Activated naive CD4-positive, alpha-beta T cell treated with anti-CD3 and anti-CD28 coated beads for 36 hours (primary cell): ENCODE measurements at regions not wholly inside any gene's neighbourhood (a gene's known extent, or its start where the extent isn't known, plus 50 kb on each side); places are given as distances from the start of the nearest gene placed in this dataset.
"Not testable (repeated sequence)": the region's sequence is repeated elsewhere in the genome, so short reads cannot be mapped to it uniquely, and the experiment has no call there.

ENCODE experiments used
- CTCF ChIA-PET: fragments of 350-600 bp; sonication (Branson Sonifier 250); formaldehyde crosslinking; loops from one replicate; lab custom pipeline; 2021; ENCODE audit warnings: antibody characterized with exemption; lab: Charles Lee
- DNase-seq: peaks from one replicate; pipeline ENCODE4 v3.0.0-alpha.2; 2020
- H3K27ac Mint-ChIP-seq: one replicate; pipeline ENCODE4 v1.8.0; 2021; ENCODE audit warnings: mild to moderate bottlenecking, mixed read lengths
- H3K27me3 Mint-ChIP-seq: one replicate; pipeline ENCODE4 v1.8.0; 2021; ENCODE audit warnings: low read depth, mixed read lengths
- H3K36me3 Mint-ChIP-seq: one replicate; pipeline ENCODE4 v1.8.0; 2021; ENCODE audit warnings: low read depth, mixed read lengths
- H3K4me1 Mint-ChIP-seq: one replicate; pipeline ENCODE4 v1.8.0; 2021; ENCODE audit warnings: low read depth, mixed read lengths
- H3K4me3 Mint-ChIP-seq: one replicate; pipeline ENCODE4 v1.8.0; 2021; ENCODE audit warnings: mild to moderate bottlenecking, moderate library complexity, mixed read lengths
- H3K9me3 Mint-ChIP-seq: one replicate; pipeline ENCODE4 v1.8.0; 2021; ENCODE audit warnings: mixed read lengths
- intact Hi-C: fragments of 100-400 bp; cut with micrococcal nuclease; formaldehyde crosslinking; loops from one replicate; pipeline ENCODE4 v1.15.1; 2023

- intact Hi-C loops, result no loop called here
- H3K9me3 Mint-ChIP-seq, result peaks cover 3% of the 10 kb centered on the region
- no peak for DNase-seq
- H3K36me3 Mint-ChIP-seq, result peaks cover 2% of the 10 kb centered on the region
- peaks cover 3% of the 10 kb centered on the region for H3K4me1 Mint-ChIP-seq
- H3K27ac Mint-ChIP-seq, result no peak overlapping the region
- CTCF ChIA-PET, result no interaction called here
- H3K4me3 Mint-ChIP-seq, result no peak overlapping the region
- no peaks in the 10 kb centered on the region for H3K27me3 Mint-ChIP-seq
Observed at GRCh38 chr9:1170918-1171317, 120.8 kb downstream of the DMRT2 start.

DNA sequence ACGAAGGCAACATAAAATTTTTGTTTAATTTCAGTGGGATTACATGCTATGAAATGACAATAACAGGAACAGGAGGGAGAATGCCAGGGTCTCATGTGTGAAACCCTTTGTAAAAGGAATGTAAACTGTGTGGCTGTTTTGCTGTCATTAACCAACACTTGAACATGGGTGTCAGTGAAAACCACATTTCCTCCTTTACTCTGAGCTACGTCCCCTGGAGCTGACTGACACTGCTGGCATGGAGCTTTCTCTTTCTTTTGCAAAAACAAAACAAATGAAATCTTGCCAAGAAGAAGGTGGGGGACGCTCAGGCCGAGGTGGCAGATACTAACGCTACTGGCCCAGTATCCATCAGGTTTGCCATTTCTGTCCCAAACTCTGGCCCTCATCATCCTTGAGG, 121.4 kb downstream of the DMRT2 start:
- no peak for DNase-seq
- no peaks in the 10 kb centered on the region for H3K27me3 Mint-ChIP-seq
- no peak overlapping the region for H3K27ac Mint-ChIP-seq
- H3K4me3 Mint-ChIP-seq, result no peak overlapping the region
- CTCF ChIA-PET, result no interaction called here
- peaks cover 3% of the 10 kb centered on the region for H3K4me1 Mint-ChIP-seq
- intact Hi-C loops, result no loop called here
- H3K9me3 Mint-ChIP-seq, result peaks cover 3% of the 10 kb centered on the region
- peaks cover 2% of the 10 kb centered on the region for H3K36me3 Mint-ChIP-seq

DNA sequence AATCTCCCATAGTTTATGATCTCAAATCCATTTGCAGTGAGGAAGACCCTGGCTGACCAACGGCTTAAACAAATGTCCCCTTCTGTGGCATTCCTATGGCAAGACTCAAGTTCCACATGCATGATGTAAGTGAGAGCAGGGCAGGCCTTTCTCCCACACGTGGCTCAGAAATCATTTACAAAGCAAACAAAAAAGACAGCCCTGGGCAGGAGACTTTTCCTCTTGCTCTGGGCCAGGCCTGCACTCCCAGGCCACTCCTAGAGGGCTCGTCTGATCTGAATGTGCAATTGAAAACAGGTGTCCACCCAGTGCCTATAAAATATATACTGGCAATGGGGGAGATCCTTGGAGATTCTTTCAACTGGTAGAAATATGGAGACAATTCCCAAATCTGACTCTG, 123.1 kb downstream of the DMRT2 start:
- Mint-ChIP-seq H3K4me3 (no peak overlapping the region), H3K27me3 (no peaks in the 10 kb centered on the region), H3K27ac (no peak overlapping the region), H3K9me3 (peaks cover 3% of the 10 kb centered on the region), H3K4me1 (peaks cover 3% of the 10 kb centered on the region), H3K36me3 (no peaks in the 10 kb centered on the region)
- intact Hi-C loops, result no loop called here
- CTCF ChIA-PET, result no interaction called here
- DNase-seq, result no peak

GRCh38 chr9:1173993-1174392, 123.8 kb downstream of the DMRT2 start:
- Mint-ChIP-seq H3K36me3 (no peaks in the 10 kb centered on the region), H3K4me3 (no peak overlapping the region), H3K27ac (no peak overlapping the region), H3K9me3 (peaks cover under 1% of the 10 kb centered on the region), H3K27me3 (peaks cover 3% of the 10 kb centered on the region), H3K4me1 (peaks cover 3% of the 10 kb centered on the region)
- CTCF ChIA-PET, result no interaction called here
- no peak for DNase-seq
- intact Hi-C loops, result no loop called here

DNA sequence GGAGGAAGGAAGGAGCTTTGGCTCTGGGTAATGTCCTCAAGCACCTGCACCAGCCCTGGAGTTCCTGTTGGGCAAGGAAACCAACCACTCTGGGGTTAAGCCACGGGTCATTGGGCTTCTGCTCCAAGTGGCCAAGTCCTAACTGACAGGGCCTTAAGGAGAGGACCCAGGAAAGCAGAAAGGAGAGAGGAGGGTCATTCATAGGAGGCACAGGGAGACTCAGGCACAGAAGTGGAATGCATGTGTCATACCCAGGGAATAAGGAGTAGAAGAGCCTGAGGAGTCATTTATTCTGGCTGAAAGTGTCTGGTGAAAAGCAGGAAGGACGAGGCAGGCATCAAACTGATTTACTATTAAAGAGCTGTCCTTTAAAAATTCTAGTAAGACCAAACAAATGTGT, 129.2 kb downstream of the DMRT2 start:
- H3K36me3 Mint-ChIP-seq, result no peaks in the 10 kb centered on the region
- intact Hi-C loops, result no loop called here
- H3K9me3 Mint-ChIP-seq, result no peaks in the 10 kb centered on the region
- no peaks in the 10 kb centered on the region for H3K4me1 Mint-ChIP-seq
- CTCF ChIA-PET, result no interaction called here
- H3K27ac Mint-ChIP-seq, result no peak overlapping the region
- peaks cover 4% of the 10 kb centered on the region for H3K27me3 Mint-ChIP-seq
- no peak for DNase-seq
- H3K4me3 Mint-ChIP-seq, result no peak overlapping the region

DNA sequence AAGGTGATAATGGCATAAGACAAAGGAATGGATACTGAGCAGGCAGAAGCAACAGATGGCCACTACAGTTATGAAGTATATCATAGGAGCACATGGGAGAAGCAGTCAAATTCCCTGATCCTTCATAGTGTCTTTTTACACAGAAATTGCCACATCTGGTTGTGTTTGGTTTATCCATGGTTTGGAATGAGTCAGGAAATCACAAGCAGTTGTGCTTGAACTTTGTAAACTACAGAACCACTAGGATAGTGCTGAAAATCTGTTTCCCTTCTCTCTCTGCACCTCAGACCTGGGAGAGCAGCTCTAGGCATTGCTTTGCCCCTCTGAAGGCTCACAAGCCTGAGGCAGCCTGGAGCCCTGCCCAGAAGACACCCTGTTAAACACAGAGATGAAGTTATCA, 134.0 kb downstream of the DMRT2 start:
- Mint-ChIP-seq H3K4me1 (no peaks in the 10 kb centered on the region), H3K27ac (no peak overlapping the region), H3K9me3 (peaks cover 9% of the 10 kb centered on the region), H3K36me3 (peaks cover 2% of the 10 kb centered on the region), H3K4me3 (no peak overlapping the region), H3K27me3 (no peaks in the 10 kb centered on the region)
- DNase-seq, result no peak
- intact Hi-C loops, result no loop called here
- CTCF ChIA-PET, result no interaction called here

DNA sequence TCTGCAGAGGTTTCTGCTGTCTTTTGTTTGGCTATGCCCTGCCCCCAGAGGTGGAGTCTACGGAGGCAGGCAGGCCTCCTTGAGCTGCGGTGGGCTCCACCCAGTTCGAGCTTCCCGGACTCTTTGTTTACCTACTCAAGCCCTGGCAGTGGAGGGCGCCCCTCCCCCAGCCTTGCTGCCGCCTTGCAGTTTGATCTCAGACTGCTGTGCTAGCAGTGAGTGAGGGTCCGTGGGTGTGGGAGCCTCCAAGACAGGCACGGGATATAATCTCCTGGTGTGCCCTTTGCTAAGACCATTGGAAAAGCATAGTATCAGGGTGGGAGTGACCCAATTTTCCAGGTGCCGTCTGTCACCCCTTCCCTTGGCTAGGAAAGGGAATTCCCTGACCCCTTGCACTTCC, 137.0 kb downstream of the DMRT2 start:
- H3K4me3 Mint-ChIP-seq, H3K27ac Mint-ChIP-seq, DNase-seq, H3K27me3 Mint-ChIP-seq, H3K36me3 Mint-ChIP-seq, H3K4me1 Mint-ChIP-seq, intact Hi-C loops, CTCF ChIA-PET: not testable (repeated sequence)
- H3K9me3 Mint-ChIP-seq, result peaks cover 12% of the 10 kb centered on the region

DNA sequence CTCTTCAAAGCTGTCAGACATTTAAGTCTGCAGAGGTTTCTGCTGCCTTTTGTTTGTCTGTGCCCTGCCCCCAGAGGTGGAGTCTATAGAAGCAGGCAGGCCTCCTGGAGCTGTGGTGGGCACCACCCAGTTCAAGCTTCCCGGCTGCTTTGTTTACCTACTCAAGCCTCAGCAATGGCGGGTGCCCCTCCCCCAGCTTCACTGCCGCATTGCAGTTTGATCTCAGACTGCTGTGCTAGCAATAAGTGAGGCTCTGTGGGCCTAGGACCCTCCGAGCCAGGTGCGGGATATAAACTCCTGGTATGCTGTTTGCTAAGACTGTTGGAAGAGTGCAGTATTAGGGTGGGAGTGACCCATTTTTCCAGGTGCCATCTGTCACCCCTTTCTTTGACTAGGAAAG, 145.5 kb downstream of the DMRT2 start:
- H3K9me3 Mint-ChIP-seq, CTCF ChIA-PET, intact Hi-C loops: not testable (repeated sequence)

GRCh38 chr9:1198085-1198484, 147.9 kb downstream of the DMRT2 start:
- DNase-seq, result no peak
- Mint-ChIP-seq H3K9me3 (peaks cover under 1% of the 10 kb centered on the region), H3K36me3 (no peaks in the 10 kb centered on the region), H3K4me1 (no peaks in the 10 kb centered on the region), H3K4me3 (no peak overlapping the region), H3K27ac (no peak overlapping the region), H3K27me3 (peaks cover 5% of the 10 kb centered on the region)
- CTCF ChIA-PET, result no interaction called here
- intact Hi-C loops, result no loop called here

More for the DNA sequence above, 145.5 kb downstream of the DMRT2 start:
- not testable (repeated sequence) for H3K27ac Mint-ChIP-seq, H3K4me1 Mint-ChIP-seq, H3K27me3 Mint-ChIP-seq, H3K36me3 Mint-ChIP-seq, DNase-seq, H3K4me3 Mint-ChIP-seq

GRCh38 chr9:1200847-1201251, 150.7 kb downstream of the DMRT2 start:
- Mint-ChIP-seq H3K27ac (no peak overlapping the region), H3K9me3 (no peaks in the 10 kb centered on the region), H3K4me3 (no peak overlapping the region), H3K27me3 (peaks cover 5% of the 10 kb centered on the region), H3K36me3 (no peaks in the 10 kb centered on the region), H3K4me1 (no peaks in the 10 kb centered on the region)
- no peak for DNase-seq
- CTCF ChIA-PET, result no interaction called here
- intact Hi-C loops, result no loop called here

DNA sequence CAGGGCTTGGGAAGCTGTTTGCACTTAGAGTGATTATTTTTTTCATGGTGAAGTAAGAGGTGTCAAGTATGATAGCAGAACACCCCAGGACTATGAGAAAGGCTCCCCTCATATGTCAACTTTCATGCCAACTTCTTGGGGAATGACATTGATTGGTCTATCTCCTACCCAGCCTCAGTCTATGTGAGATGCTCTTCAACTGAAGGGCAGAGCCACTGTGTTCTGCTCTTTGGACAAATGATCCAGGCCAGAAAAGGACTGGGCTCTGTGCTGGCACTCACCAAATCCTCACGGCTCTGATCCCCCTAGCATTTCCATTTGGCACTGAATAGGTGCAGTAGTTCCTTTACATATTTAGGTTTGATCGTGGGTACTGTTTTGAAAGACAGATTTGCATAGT, 151.1 kb downstream of the DMRT2 start:
- no peaks in the 10 kb centered on the region for H3K9me3 Mint-ChIP-seq
- peaks cover 5% of the 10 kb centered on the region for H3K27me3 Mint-ChIP-seq
- intact Hi-C loops, result no loop called here
- DNase-seq, result no peak
- no peaks in the 10 kb centered on the region for H3K36me3 Mint-ChIP-seq
- no peak overlapping the region for H3K4me3 Mint-ChIP-seq
- H3K4me1 Mint-ChIP-seq, result no peaks in the 10 kb centered on the region
- CTCF ChIA-PET, result no interaction called here
- H3K27ac Mint-ChIP-seq, result no peak overlapping the region

DNA sequence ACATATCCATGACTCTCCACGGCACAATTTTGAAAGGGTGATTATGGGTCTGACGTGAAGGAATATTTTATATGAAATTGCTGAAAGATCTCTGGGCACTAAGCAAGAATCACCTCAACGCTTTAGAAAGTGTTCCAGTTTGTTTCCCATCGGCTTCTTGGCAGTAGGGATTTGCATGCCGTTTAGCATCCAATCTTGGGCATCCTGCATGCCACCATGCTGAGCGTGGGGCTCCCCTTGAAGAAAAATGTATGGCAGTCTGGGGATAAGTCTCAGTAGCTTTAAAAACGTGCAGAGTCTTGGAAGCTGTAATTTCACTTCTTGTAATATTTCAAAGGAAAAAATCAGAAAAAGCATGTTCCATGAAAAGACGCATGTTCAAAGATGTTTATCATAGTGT, 151.7 kb downstream of the DMRT2 start:
- intact Hi-C loops, result no loop called here
- Mint-ChIP-seq H3K27ac (no peak overlapping the region), H3K4me1 (no peaks in the 10 kb centered on the region), H3K9me3 (no peaks in the 10 kb centered on the region), H3K4me3 (no peak overlapping the region), H3K27me3 (peaks cover 5% of the 10 kb centered on the region), H3K36me3 (no peaks in the 10 kb centered on the region)
- no peak for DNase-seq
- CTCF ChIA-PET, result no interaction called here

DNA sequence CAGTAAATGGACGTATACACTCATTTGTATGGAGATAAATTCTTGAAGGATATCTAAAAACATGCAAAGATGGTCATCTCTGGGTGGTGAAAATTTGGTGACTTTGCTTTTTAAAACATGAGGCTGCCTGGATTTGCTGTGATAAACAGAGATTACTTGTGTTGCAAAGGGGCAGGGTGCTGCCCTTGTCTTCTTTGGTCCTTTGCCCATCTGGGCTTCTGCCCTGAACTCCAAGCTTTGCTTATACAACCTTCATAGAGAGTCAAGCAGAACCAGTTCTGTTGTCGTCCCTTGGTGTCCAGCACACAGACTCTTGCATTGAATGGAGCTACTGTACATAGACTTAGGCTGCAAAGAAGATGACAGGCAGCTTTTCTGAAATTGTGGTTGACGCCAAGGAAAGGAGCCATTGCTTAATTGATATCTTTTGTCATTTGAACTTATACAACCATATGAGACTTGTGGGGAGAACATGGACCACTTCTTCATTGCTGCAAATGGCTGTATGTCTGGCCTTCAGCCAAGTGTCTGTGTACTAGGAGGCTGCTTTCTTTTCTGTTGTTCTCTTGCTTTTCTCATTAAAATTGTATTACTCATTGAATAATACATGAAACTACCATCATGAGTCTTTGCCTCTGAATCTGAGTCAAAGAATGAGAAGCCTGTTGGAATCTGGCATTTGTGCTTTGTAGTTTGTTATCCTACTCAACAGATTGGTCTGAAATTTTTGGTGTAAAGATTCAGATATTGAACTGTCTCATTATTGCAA, 152.5 kb downstream of the DMRT2 start:
- Mint-ChIP-seq H3K4me3 (no peak overlapping the region), H3K4me1 (no peaks in the 10 kb centered on the region), H3K27ac (no peak overlapping the region), H3K27me3 (peaks cover 5% of the 10 kb centered on the region), H3K36me3 (no peaks in the 10 kb centered on the region), H3K9me3 (no peaks in the 10 kb centered on the region)
- no peak for DNase-seq
- intact Hi-C loops, result no loop called here
- CTCF ChIA-PET, result no interaction called here
